GM18517 (cell line): ENCODE measurements at regions not wholly inside any gene's neighbourhood (a gene's known extent, or its start where the extent isn't known, plus 50 kb on each side); places are given as distances from the start of the nearest gene placed in this dataset.

Experiments used
- ATAC-seq: cut with Tn5 transposase; IDR thresholded peaks from one replicate; pipeline ENCODE4 v1.9.1; 2021; ENCODE audit warnings: mild to moderate bottlenecking, moderate library complexity; ENCODE audit not compliant: unreplicated experiment

DNA sequence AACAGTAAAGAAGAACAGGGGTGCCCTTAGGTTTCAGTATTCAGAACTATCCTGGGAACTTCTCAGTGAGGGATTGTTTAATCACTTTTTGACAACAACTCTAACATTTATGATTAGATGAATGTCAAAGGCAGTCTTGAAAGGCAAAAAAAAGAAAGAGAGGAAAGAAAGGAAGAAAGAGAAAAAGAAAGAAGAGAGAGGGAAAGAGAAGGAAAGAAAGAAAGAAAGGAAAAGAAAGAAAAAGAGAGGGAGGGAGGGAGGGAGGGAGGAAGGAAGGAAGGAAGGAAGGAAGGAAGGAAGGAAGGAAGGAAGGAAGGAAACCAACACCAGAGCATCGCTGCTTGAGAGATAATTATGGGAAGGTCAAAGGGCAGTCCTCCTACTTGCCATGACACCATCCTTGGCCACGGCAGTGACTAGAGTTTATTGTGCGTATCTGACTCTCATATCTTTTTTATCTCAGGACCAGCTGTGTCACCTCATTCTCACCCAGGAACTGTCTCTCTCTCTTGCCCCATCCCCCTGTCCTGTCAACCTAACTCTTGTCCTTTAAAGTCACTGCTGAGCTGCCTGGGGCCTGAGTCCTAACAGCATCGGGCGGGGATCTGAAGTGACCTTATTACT is 96.8 kb upstream of the ATXN1 start:
- no peak for ATAC-seq

DNA sequence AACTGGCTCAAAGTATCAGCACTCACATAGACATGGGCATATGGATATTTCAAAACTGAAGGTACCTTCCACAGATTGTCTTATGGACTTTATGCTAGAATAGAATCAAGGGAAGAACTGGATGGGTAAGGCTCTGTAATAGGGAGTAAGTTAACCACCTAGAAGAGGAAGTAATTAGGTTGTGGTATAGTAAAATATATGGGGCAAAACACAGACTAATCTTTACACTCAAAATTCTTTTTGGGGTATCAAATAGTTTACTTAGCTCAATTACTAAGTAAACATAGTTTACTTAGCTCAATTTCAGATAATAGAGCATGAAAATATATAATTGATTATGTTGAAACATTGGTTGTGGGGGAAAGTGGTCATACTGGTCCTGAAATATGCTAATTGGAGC is 94.2 kb upstream of the ATXN1 start:
- peak; percentile 47 for ATAC-seq

DNA sequence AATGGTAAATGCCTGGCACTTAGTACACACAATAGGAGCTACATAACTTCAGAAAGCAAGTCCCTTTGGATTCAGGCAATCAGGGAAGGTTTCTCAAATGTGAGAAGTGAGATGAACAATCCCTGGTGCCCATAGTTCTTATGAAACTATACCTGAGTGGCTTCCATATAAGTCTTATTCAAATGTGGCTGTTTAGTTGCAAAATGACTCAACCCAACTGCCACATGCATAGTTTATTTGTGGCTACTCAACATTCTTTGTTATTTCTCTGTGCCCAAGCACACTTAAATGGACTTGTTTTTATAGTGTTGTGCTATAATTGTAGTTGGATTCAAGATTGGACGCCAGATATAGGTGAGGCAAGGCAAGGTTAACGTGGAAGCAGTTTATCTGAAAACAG is 93.7 kb upstream of the ATXN1 start:
- ATAC-seq, result peak; percentile 89

DNA sequence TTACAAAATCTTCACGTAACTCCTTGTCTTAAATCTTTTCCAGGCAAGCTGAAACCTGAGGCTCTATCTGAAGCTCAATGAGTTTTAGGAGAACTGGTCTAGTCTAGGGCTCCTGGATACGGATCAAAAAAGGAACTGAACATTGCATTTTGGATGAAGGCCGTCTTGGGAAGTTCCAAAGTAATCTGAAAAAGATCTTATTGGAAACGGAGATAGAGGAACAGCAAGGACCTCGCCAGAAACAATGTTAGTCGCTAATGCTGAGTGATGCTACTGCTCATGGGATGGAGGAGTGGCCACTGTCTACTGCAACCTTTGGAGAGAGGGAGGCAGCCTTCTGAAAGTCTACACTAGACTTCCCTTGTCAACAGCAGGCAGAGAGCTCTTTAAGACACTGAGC is 91.4 kb upstream of the ATXN1 start:
- ATAC-seq, result no peak

DNA sequence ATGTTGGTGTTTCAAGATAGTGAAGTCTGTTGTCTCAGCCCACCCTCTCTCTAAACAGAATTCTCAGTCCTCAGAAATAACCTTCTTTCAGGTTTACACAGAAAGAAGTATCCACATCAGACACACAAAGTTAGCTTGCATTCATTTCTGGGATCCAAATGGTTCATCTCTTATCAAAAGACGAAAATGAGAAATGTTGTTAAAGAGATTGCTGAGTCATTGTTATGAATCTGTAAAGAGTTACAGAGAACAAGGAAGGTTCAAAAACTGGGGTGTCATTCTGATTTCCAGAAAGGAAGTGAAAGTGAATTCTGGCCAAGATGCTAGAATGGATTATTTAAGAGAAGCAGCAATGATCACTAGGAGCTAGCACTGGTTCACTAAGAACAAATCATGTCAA is 90.5 kb upstream of the ATXN1 start:
- ATAC-seq, result no peak

DNA sequence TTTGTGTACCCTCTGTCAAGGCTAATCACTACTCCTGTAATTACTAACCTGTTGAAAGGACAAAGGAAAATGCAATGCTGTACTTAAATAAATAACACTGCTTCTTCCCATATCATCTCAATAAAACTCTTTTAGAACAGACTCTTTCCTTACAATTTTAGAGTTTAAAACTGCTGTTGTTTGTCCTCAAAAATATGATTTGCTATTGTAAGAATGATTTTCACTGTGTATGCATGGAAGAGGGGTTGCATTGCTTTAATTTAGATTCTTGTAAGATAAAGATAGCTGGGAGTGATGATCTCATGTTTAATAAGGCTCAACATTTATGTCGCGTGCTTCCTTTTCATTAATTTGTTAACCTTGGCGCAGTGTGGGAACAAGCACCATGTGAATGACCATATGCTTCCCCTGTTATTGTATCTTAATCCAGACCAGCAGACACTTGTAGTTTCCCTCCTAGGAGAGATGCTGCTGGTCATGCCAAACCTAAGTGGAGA is 89.8 kb upstream of the ATXN1 start:
- no peak for ATAC-seq

DNA sequence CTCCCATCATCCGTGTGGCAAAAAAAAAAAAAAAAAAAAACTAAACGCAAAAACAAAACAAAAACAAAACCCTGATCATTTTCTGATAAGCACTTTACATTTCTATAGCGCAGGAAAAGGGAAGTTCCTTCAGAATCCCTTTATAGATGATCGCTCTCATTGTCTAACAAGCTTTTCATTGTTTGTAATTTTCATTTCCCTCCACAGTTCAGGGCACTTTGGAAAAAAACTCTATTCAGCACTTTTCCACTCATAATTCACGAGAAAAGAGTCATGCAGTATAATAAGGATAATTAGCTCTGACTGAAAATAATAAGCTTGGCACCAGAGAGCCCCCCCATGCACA is 89.4 kb upstream of the ATXN1 start:
- no peak for ATAC-seq

DNA sequence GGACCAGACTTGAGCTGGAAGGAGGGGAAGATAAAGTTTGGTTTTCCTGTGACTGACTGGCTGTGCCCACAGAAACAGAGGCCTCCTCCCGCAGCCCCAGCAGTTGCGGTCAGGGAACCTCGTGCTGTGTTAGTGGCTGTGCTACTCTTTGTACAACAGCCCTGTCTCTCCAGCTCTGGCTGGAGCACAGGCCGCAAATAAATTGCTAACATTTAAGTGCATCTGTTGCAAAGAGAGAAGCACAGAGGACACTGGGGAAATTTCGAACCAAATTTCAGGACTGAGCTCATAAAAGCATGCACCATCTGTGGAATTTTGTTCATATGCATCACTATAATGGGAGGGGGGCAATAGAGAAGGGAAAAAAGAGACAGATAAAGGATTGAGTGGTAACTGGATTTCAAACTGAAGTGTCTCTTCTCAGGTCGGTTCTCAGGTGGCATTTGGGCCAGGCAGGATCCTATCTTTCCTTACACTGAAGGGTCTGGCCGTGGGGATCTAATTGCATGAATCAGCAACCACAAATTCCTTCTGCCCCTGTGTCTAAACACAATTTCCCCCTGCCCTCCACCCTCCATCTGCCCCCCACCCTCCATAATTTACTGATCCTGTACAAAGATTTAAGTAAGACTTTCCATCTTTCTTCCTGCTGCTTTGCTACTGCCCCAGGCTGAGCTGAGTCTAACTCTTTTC is 88.9 kb upstream of the ATXN1 start:
- ATAC-seq, result no peak

DNA sequence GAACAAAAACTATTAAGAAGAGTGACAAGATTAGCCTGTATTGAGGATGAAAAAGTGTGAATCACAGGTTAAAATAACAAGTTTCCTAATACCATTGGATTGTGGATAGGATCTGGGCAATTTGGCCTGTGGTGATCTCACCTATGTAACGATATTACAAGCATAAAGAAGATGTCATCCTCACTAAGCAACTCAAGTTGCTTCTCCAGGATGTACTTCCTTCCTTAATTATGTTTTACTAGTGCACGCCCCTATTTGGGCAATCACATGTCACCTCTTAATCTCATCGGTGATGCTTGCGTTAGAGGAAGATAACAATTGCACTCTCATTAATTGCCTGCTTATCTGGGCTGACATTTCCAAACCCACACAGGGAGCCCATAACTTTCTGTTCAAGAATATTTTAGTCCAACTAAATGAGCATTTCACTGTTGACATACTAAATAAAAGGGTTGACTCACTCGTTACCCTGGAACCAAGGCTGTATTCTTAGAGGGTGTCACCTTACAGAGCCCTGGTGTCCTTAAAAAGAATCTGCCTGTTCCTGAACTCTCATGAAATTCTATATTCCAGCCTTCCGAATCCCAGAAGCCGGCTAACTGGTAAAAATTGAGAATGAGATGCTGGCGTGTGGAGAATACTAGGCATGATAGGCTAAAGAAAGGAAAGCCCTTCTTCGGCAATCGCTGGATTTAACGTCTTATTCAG is 88.2 kb upstream of the ATXN1 start:
- no peak for ATAC-seq

DNA sequence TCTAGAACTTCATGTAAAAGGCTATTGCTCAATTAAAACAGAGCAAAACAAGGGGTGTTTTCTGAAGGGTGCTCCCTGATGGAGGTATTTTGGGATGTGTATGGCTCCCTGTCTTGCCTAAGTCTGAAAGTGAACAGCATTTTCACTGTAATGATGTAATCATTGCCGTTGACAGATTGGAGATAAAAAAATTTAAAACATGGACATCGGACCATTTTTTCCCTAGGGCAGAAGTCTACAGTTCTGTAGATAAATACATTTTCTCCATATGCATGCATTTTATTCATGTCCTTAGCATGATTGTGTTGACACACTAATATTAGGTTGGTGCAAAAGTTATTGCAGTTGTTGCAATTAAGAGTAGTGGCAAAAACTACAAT is 85.1 kb upstream of the ATXN1 start:
- no peak for ATAC-seq

DNA sequence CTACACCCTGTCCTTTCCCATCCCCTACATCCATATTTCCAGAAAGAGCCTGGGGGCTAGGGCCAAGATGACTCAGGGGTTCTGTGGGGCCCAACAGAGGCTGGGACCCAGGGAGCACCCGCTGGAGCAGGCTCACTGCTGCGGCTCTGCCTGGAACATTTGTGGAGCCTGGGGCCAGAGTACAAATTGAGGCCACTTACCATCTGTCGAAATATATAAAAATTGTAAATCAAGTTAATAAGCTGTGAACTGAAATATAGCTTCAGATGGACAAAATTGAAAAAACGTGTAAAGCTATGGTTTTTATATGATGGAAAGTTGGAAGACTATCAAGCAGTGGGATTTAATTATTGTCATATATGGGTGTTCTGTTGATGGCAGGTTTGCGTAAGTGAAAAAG is 82.9 kb upstream of the ATXN1 start:
- no peak for ATAC-seq

DNA sequence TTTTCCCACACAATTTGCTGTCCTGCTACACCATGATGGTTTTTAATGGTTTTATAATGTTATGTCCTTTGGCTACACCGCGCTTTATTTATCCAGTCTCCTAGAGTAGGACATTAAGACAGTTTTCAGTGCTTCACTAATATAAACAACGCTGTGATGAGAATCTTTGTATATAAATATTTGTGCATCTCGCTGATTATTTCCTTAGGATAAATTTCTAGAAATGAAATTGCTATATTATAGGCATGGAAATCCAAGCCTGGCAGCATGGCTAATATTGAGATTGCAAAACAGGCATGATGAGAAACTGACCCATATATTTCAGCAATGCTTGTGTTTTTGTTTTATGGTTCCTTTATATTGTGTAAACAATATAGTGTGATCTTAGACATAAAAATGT is 81.4 kb upstream of the ATXN1 start:
- no peak for ATAC-seq

DNA sequence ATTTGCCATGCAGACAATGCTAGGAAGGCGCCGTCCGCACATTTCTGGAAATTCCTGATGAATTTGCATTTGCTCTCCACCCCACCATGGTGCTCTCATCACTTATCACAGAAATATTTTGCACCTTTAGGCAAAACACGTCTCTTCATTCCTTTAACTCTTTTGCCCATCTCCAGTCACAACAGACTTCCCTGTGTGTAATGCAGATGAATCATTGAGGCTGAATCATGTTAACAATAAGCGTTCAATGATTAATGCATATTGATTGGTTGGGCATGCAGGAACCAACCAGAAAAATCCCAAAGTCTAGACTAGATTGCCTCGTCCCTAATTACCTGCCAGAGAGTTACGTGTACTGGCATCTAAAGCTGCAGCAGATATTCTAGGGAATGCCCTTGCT is 80.0 kb upstream of the ATXN1 start:
- no peak for ATAC-seq

DNA sequence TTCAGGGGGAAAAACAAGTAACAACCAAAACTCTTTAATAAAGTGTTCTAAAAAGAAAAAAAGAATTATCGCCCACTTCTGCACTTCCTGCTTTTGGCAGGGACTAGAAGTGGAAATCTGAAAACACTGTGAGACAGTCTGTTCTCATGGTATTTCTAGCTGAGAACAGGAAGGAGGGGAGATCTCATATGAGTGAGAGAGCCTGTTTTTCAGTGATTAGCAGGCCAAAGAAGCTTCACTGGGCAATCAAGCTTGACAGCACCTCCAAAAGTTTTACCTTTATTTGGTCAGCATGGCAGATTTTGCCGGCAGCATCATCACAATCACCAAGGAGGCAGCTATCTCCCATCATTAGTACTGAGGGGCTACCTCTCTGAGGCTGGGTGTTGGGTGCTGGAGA is 79.5 kb upstream of the ATXN1 start:
- no peak for ATAC-seq

DNA sequence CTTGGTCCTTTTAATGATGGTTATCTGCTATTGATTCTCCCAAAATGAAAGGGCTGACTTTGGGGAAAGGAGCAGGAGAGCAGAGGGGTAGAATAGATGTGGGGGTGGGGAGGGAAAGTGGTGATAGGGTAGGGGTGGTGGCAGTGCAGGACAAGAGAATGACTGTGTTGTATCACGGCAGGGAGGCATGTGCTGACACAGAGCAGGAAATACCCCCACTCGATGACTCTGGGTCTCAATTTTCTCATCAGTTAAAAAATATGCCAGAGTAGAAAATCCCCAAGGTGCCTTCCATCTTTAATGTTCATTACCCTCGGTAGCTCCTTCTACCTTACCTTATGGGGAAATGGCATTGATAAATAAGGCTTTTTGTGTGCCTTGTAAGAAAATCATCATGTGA is 79.0 kb upstream of the ATXN1 start:
- ATAC-seq, result no peak

DNA sequence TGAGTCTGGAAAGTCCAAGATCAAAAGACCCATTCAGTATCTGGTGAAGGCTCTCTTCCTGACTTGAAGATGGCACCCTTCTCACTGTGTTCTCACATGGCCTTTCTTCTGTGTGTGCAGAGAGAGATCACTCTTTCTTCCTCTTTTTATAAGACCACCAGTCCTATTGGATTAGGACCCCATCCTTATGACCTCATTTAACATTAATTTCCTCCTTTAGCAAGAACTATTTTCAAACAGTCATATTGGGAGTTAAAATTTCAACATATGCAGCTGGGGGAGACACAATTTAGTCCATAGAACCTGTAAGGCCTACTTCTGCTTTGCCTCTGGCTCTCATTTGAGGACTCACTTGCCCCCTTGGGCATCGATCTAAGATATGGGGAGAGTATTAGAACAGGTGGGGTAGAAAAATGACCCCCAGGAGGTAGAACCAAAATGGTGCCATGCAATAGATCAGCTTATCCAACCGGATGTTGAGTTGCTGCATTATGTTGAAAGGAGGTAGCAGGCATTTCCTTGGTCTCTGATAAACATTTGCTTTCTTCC is 78.4 kb upstream of the ATXN1 start:
- ATAC-seq, result no peak

DNA sequence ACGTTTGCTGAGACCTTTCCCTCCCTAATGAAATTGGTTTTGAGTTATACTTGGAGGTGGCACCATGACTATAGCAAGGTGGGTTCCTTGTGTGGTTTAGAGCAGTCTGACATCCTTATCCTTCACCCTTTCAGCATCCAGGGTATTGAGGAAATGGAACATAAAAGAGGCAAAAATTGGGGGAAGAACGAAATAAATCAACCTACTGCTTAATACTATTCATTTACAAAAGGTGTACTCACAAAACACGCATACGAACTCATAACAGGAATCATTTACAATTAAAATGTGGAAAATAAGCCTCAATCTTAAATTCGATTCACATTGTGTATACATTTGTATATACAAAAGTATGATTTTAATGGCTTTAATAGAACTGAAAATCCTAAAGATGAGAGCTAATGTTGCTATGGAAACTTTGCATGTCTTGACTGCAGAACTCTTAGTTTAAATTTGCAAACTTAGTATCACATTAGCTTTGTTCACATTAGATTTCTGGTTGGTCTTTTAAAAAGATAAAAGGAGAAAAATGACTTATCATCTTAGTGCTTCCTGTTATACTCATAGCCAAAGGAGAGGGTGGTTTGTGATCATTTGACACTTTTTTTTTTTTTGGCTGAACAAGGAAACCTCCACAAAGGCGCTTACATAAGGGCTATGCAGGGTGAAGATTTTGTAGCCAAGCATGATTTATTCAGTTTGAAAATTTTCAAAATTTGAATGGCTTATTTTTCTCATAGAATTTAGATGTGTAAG is 76.1 kb upstream of the ATXN1 start:
- ATAC-seq, result no peak

DNA sequence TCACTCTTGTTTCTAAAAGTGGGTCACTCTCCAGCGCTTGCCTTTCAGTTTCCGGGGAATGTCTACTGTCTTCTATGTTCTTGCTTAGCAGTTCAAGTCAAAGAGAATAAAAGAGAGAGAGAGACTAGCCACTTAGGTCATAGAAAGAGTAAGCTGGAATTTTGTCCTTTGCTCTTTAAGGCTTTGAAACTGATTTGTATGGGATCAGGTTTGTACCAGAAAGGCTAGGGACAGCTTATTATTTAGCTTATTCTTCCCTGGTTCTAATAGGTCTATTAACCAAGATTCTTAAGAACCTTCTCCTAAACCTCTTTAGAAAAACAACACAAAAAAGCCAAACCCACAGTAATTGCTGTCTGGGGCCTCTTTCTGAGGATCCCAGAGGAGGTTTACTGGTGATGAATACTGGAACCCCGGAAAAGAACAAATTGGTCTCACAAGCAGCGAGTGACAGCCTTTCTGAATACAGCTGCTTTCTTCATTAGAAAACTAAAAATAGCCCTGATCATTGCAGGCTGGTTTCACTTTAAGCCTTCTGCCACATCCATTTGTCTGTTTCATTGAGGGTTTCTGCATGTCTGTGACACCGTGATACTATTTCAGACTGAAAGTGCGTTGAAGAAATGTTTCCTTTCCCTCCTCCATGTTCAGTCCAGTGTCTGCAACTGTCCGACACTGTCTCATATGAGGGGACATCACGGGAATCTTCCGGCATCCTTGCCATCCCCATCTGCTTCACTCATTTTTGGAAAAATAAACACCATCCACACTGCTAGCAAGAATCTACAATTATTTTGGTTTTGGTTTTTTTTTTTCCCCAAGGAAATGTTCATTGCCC is 75.1 kb upstream of the ATXN1 start:
- peak; percentile 87 for ATAC-seq

DNA sequence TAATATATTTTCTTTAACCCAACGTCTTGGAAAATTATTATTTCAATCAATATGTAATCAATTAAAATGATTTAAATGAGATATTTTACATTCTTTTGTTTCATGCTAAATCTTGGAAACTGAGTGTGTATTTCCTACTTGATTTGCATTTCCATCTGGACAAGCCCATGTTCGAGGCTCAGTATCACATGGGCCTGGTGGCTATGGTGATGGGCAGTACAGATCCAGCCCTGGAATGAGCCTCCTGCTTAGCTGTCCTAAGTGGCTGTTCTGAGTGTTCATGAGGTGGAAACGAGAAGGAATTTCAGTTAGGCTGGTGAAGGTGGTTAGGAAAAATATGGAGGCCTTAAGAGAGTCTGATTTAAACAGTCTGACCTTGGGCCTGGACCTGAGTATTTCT is 73.0 kb upstream of the ATXN1 start:
- ATAC-seq, result no peak

DNA sequence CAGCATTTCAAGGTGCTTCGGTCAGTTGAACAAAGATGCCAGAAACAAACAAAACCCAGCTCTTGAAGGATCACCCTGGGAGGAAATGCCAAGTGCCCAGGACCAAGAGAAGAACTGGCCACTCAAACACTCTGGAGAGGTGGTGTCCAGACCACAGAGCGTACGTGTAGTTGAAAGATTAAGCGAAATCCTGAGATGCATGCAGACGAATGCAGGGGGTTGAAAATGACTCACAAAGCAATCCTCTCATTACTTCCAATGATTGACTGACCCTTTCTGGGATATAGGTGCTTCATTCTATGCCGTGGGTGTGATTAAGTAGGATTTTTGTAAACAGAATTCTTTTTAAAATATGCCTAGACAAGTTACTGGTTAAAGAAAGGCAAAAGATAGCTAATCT is 71.5 kb upstream of the ATXN1 start:
- no peak for ATAC-seq
